ACC112 (cell line): ENCODE measurements at regions not wholly inside any gene's neighbourhood (a gene's known extent, or its start where the extent isn't known, plus 50 kb on each side); places are given as distances from the start of the nearest gene placed in this dataset.

Source experiments
- H2AFZ ChIP-seq: fragments of 200-600 bp; sonication (generic); one replicate; pipeline ENCODE4 v1.6.0; 2017; ENCODE audit warnings: antibody characterized with exemption, low read length; ENCODE audit not compliant: unreplicated experiment
- H3K27ac ChIP-seq: fragments of 200-600 bp; sonication (generic); 2 replicates; pipeline ENCODE4 v1.5.1; 2014; ENCODE audit warnings: low read depth, mild to moderate bottlenecking, antibody characterized with exemption, low read length, moderate library complexity
- H3K27me3 ChIP-seq: fragments of 200-600 bp; sonication (generic); 2 replicates; pipeline ENCODE4 v1.6.1; 2014; ENCODE audit warnings: mild to moderate bottlenecking, antibody characterized with exemption, low read length, moderate library complexity, mixed read lengths; ENCODE audit not compliant: insufficient read depth
- H3K36me3 ChIP-seq: fragments of 200-600 bp; sonication (generic); 2 replicates; pipeline ENCODE4 v1.6.1; 2016; ENCODE audit warnings: mild to moderate bottlenecking, antibody characterized with exemption, low read length, moderate library complexity, mixed read lengths; ENCODE audit not compliant: insufficient read depth
- H3K4me1 ChIP-seq: fragments of 200-600 bp; sonication (generic); one replicate; pipeline ENCODE4 v1.6.1; 2016; ENCODE audit warnings: low read length, mixed read lengths; ENCODE audit not compliant: insufficient read depth, unreplicated experiment, control insufficient read depth
- H3K4me3 ChIP-seq: fragments of 200-600 bp; sonication (generic); 2 replicates; pipeline ENCODE4 v1.5.1; 2014; ENCODE audit warnings: mild to moderate bottlenecking, low read depth, low read length
- H3K79me2 ChIP-seq: fragments of 200-600 bp; sonication (generic); one replicate; pipeline ENCODE4 v1.6.0; 2016; ENCODE audit warnings: low read length; ENCODE audit not compliant: control insufficient read depth, unreplicated experiment, insufficient read depth

DNA sequence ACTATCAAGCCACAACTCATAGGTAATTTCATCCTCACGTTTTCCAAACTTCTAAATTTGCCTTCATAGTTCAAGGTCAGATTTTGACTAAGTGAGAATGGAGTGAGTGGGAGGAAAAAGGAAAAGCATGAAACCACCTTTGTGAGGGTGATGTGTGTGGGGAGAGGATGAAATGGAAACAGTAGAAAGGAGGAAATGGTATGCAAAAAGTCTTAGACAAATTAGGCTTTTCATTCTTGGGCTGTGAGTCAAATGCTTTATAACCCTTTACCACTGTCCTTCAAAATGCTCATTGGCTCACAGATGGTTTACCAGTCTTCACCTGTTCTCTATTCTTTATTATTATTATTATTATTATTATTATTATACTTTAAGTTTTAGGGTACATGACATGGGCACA, 127.2 kb downstream of the RAP2A start:
- H3K36me3 ChIP-seq: no peaks in the 10 kb centered on the region
- H3K79me2 ChIP-seq: no peaks in the 10 kb centered on the region
- H3K27me3 ChIP-seq: peaks cover 7% of the 10 kb centered on the region
- no peak overlapping the region for H3K4me3 ChIP-seq
- no peak overlapping the region for H2AFZ ChIP-seq
- no peak overlapping the region for H3K27ac ChIP-seq
- no peaks in the 10 kb centered on the region for H3K4me1 ChIP-seq

DNA sequence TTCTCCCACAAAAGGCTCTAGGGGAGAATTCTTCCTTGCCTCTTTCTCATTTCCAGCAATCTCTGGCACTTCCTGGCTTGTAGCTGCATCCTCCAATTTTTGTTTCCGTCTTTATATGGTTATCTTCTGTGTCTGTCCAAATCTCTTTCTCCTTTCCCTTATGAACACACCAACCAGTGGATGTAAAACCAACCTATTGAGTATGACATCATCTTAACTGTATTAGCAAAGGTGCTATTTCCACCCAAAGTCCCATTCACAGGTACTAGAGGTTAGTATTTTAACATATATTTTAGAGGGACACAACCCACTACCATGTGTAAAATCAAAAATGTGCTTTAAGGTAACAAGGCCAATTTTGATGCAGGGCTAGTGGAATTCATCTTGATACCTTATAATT, 129.0 kb downstream of the RAP2A start:
- Histone ChIP-seq H3K79me2 (no peaks in the 10 kb centered on the region), H3K4me1 (no peaks in the 10 kb centered on the region), H2AFZ (no peak overlapping the region), H3K4me3 (no peak overlapping the region), H3K27me3 (peaks cover 10% of the 10 kb centered on the region), H3K36me3 (no peaks in the 10 kb centered on the region), H3K27ac (no peak overlapping the region)

DNA sequence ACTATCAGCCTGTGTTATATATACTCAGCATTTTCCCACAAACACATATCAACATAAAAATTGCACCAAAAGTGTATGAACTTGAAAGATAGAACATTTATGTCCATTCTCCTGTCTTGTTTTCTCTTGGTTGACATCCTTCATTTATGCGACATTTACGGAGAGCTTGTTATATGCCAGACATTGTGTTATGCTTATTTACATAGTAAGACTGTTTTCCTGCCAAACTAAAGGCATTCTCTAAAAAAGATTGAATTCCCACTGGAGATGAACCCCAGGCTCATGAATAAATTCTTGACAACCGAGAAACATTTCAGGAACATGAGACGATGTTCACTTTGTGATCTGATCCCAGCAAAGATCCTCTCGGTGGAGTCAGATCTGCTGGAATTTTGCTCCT, 131.0 kb downstream of the RAP2A start:
- no peaks in the 10 kb centered on the region for H3K36me3 ChIP-seq
- H3K4me1 ChIP-seq: no peaks in the 10 kb centered on the region
- H3K27ac ChIP-seq: no peak overlapping the region
- H3K4me3 ChIP-seq: no peak overlapping the region
- no peak overlapping the region for H2AFZ ChIP-seq
- no peaks in the 10 kb centered on the region for H3K79me2 ChIP-seq
- peaks cover 10% of the 10 kb centered on the region for H3K27me3 ChIP-seq

DNA sequence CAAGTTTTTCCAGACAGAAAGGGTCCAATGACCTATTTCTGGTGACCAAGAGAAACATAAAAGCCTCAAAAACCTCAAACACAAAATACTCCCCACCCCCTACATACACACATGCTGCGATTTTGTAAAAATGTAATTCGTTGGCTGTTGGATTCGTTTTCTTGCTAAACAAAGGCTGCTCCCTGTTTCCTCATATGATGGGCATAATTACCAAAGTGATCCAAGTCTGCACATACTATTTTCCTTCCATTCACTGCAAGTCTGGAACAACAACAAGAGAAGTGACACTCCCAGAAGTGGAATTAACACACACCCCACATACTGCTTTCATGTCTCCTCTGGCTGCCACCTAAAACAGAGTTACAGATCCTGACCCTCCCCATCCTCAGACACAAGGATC, 131.9 kb downstream of the RAP2A start:
- Histone ChIP-seq H3K36me3 (no peaks in the 10 kb centered on the region), H3K4me3 (no peak overlapping the region), H3K27me3 (peaks cover 10% of the 10 kb centered on the region), H3K79me2 (no peaks in the 10 kb centered on the region), H3K4me1 (no peaks in the 10 kb centered on the region), H2AFZ (no peak overlapping the region), H3K27ac (no peak overlapping the region)

DNA sequence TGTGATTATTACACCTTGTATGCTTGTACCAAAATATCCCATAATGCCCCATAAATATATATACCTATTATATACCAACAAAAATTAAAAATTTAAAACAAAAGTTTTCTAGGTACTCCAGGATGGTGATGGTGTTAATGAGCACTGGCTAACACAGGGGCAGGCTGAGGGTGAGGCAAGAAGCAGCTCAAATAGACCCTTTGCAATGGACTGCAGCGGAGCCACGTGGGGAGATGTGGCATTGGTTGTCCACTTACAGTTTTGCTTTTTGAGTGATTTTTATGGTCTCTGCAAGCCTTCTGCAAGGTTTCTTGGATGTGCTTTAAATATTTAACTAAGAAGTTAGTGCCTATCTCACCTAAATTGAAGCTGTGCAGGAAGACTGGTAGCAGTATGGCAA, 132.9 kb downstream of the RAP2A start:
- H3K79me2 ChIP-seq: no peaks in the 10 kb centered on the region
- no peak overlapping the region for H2AFZ ChIP-seq
- no peak overlapping the region for H3K4me3 ChIP-seq
- peaks cover 10% of the 10 kb centered on the region for H3K27me3 ChIP-seq
- H3K36me3 ChIP-seq: no peaks in the 10 kb centered on the region
- H3K4me1 ChIP-seq: no peaks in the 10 kb centered on the region
- H3K27ac ChIP-seq: no peak overlapping the region

DNA sequence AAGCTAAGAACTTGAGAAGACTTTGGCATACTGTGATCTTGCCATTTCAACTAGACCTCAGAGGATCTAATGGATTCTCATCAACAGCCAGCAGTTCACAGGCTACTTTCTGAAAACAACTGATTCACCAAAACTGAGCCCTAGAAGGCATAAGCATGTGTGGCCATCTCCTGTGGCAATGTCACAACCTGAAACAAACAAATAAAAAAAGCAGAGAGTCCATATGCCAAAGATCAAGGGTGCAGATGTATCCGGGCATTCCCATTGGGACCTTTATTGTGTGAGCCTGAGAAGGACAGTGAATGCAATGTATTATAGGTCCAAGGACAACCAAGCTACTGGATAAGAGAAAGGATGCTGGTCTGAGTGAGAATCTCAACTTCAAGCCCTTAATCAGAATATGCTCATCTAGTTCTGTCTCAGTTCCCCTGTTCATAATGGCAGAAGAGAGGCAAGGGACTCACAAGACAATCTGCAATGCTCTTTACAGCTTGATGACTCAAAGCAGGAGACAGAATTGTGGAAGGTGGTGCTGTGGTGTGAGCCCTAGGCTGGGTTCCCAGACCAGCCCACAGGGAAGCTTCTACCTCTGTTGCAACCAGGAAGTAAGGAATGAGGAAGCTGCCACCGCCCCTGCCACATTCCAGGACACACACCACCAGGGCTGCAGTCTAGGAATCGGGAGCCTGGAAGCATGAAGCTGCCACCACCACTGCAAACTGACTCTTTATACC, 133.7 kb downstream of the RAP2A start:
- H3K4me1 ChIP-seq: no peaks in the 10 kb centered on the region
- no peak overlapping the region for H3K27ac ChIP-seq
- no peak overlapping the region for H3K4me3 ChIP-seq
- H3K36me3 ChIP-seq: no peaks in the 10 kb centered on the region
- no peaks in the 10 kb centered on the region for H3K79me2 ChIP-seq
- H3K27me3 ChIP-seq: peaks cover 10% of the 10 kb centered on the region
- no peak overlapping the region for H2AFZ ChIP-seq

DNA sequence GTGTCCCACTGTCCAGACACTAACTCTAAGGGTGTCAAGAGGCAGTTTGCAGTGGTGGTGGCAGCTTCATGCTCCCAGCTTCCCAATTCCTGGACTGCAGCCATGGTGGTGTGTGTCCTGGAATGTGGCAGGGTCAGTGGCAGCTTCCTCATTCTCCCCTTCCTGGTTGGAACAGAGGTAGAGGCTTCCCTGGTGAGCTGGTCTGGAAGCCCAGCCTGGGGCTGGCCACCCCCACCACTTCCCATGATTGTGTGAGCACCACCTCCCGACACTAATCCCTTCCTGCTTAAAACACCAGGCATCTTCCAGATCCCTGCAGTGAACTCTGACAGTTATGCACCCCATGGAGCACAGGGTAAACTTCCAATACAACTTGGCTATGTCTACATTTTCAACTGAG, 134.9 kb downstream of the RAP2A start:
- Histone ChIP-seq H3K36me3 (no peaks in the 10 kb centered on the region), H3K79me2 (no peaks in the 10 kb centered on the region), H3K4me1 (no peaks in the 10 kb centered on the region), H3K27ac (no peak overlapping the region), H3K27me3 (peaks cover 10% of the 10 kb centered on the region), H2AFZ (no peak overlapping the region), H3K4me3 (no peak overlapping the region)

DNA sequence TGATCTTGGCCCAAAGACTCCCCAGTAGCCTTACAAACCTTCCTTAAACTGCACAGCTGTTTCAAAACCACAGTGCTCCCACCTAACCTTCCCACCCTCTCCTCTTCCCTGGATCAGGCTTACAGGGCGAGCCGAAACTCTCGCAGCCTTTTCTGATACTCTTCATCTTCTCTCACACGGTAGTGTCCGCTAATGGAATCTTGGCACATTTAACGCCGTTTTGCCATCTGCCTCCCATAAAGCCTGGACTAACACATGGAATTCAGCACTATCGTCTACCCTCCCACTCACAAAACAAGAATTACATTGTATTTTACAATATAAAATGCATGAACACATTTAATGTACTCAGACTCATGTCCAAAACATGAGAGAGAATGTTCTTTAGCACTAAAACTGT, 135.9 kb downstream of the RAP2A start:
- Histone ChIP-seq H2AFZ (no peak overlapping the region), H3K79me2 (no peaks in the 10 kb centered on the region), H3K27ac (no peak overlapping the region), H3K4me3 (no peak overlapping the region), H3K27me3 (peaks cover 10% of the 10 kb centered on the region), H3K36me3 (no peaks in the 10 kb centered on the region), H3K4me1 (no peaks in the 10 kb centered on the region)

DNA sequence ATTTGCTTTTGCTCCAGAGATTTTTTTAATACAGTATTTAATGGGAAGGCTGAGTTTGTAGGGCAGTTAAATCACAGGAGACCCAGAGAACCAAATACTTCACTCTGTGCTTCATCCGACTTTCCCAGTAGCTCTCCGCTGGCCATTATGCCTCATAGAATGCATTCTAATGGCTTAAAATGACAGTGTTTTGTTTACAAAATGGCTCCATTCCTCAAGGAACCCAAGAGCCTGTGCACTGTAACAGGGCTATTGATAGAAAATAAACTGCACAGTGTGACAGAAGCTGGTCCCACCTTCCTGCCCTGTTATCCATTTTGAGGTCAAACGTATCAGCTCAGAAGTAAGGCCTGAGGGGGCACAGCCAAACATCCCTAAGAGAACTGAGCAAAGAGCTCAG, 136.5 kb downstream of the RAP2A start:
- Histone ChIP-seq H3K4me3 (no peak overlapping the region), H3K27me3 (peaks cover 4% of the 10 kb centered on the region; the same call in 1 of the 2 replicates), H2AFZ (no peak overlapping the region), H3K36me3 (no peaks in the 10 kb centered on the region), H3K79me2 (no peaks in the 10 kb centered on the region), H3K27ac (no peak overlapping the region), H3K4me1 (no peaks in the 10 kb centered on the region)

DNA sequence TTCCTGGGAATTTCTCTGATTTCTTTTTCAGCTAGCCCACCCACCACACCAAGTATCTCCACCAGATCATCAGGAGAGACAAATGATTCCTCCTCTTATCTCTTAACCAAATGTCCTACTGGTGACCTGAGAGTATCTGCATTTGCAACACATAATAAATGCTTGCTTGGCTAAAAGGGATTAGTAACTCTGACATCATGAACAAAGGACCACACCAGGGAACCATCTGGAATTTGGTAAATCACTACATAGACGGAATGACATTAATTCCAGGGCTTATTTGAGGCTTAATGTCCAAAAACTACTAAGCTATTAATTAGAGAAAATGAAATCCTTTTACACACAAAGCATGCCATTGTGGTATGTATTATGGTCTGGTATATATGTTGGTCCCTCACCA, 139.0 kb downstream of the RAP2A start:
- Histone ChIP-seq H3K36me3 (no peaks in the 10 kb centered on the region), H3K4me3 (no peak overlapping the region), H2AFZ (no peak overlapping the region), H3K27me3 (no peaks in the 10 kb centered on the region), H3K79me2 (no peaks in the 10 kb centered on the region), H3K27ac (no peak overlapping the region), H3K4me1 (no peaks in the 10 kb centered on the region)

DNA sequence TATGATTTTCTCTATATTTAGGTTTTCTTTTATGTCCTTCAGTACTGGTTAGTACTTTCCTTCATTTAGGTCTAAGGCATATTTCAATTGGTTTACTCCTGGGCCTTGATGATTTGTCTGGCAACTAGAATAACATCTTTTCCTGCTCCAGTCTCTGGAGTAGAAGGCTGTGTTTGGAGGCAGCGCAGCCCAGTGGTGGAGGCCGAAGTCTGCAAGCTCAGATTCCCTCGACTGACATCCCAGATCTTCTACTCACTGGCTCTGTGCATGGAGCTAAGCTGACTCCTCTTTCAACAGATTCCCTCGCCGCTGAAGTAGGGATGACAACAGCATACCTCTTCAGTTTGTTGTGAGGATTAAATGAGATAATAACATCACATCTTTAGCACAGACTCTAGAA, 141.0 kb downstream of the RAP2A start:
- no peaks in the 10 kb centered on the region for H3K36me3 ChIP-seq
- H3K79me2 ChIP-seq: no peaks in the 10 kb centered on the region
- H3K27me3 ChIP-seq: no peaks in the 10 kb centered on the region
- H3K27ac ChIP-seq: no peak overlapping the region
- H3K4me1 ChIP-seq: no peaks in the 10 kb centered on the region
- no peak overlapping the region for H3K4me3 ChIP-seq
- no peak overlapping the region for H2AFZ ChIP-seq
